BJ (cell line): ENCODE measurements at regions not wholly inside any gene's neighbourhood (a gene's known extent, or its start where the extent isn't known, plus 50 kb on each side); places are given as distances from the start of the nearest gene placed in this dataset.
A peak's percentile ranks its signal among the peaks of the same experiment; 100 is the strongest.

Experiments
- CTCF ChIA-PET: fragments of 350-600 bp; formaldehyde crosslinking; extraction: SDS; loops from one replicate; lab custom pipeline; 2021; ENCODE audit warnings: antibody characterized with exemption, inconsistent platforms; lab: Yijun Ruan, JAX
- POLR2A ChIA-PET: fragments of 300-600 bp; sonication (Branson Sonifier 250); formaldehyde crosslinking; extraction: SDS; loops from one replicate; lab custom pipeline; 2021; ENCODE audit warnings: antibody characterized with exemption; lab: Charles Lee
- DNase-seq: peaks from one replicate; pipeline ENCODE4 v3.0.0-alpha.2; 2011; ENCODE audit warnings: low read depth
- H3K27me3 ChIP-seq: 2 replicates; pipeline ENCODE4 v1.6.0; 2011; ENCODE audit warnings: low read length; ENCODE audit not compliant: control insufficient read depth, insufficient read depth
- H3K36me3 ChIP-seq: 2 replicates; pipeline ENCODE4 v1.5.1; 2011; ENCODE audit warnings: low read length; ENCODE audit not compliant: control insufficient read depth, insufficient read depth
- H3K4me3 ChIP-seq: 2 replicates; pipeline ENCODE4 v1.5.1; 2011; ENCODE audit warnings: low read depth, mild to moderate bottlenecking, control low read depth, low read length
- TF ChIP-seq, protein P1 (sequence below): IDR thresholded peaks from 2 replicates; pipeline ENCODE4 v1.5.1; 2011; ENCODE audit warnings: low read depth, mild to moderate bottlenecking, control low read depth, inconsistent platforms, low read length, moderate library complexity; ENCODE audit not compliant: insufficient read depth

DNA sequence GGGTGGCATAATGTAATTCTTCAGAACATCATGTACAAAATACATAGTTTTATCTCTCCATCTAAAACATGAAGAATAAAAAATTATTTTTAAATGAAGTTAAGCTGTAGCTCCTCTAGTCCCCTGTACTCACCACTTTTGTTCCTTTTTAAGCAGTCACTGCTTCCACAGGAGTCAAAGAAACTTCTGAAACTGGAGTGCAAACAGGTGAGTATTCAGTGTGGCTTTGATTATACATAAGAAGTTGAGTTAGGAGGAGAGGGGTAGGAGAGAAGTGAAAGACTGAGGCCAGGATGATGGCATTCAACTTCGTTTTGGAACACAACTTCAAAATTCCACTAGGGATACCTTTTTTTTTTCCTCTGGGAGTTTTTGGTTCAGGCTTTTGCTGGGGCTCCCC lies 131.4 kb upstream of the CNTN1 start:
- Histone ChIP-seq H3K4me3 (no peak overlapping the region), H3K36me3 (no peaks in the 10 kb centered on the region), H3K27me3 (no peaks in the 10 kb centered on the region)
- CTCF ChIA-PET: no interaction called here
- no peak for DNase-seq
- TF ChIP-seq, protein P1, sequence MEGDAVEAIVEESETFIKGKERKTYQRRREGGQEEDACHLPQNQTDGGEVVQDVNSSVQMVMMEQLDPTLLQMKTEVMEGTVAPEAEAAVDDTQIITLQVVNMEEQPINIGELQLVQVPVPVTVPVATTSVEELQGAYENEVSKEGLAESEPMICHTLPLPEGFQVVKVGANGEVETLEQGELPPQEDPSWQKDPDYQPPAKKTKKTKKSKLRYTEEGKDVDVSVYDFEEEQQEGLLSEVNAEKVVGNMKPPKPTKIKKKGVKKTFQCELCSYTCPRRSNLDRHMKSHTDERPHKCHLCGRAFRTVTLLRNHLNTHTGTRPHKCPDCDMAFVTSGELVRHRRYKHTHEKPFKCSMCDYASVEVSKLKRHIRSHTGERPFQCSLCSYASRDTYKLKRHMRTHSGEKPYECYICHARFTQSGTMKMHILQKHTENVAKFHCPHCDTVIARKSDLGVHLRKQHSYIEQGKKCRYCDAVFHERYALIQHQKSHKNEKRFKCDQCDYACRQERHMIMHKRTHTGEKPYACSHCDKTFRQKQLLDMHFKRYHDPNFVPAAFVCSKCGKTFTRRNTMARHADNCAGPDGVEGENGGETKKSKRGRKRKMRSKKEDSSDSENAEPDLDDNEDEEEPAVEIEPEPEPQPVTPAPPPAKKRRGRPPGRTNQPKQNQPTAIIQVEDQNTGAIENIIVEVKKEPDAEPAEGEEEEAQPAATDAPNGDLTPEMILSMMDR: no peak
- POLR2A ChIA-PET: no interaction called here

DNA sequence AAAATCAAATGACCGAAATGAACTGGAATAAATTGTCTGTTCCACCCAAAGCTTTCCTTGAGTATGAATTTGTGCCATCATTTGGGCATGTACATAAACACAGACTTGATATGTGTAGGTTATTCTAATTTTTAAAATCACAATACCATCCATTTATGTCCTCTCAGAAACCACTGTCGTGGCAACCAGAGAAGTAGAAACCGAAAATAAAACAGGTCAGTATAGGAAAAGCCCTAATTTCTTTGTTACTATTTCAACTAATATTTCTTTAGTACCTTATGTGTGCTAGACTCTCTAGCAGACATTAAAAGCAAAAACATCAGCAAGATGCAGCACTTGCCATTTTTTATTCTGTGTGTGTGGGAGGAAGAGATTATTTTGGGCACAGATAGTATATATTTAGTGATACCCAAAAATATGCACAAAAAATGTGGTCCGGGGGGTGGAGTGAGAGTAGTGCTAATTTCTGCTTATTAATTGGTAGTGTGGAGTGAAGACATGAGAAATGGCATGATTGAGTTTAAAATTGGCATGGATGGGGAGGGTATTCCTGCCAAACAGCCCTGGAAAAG lies 130.8 kb upstream of the CNTN1 start:
- CTCF ChIA-PET: no interaction called here
- TF ChIP-seq, protein P1: no peak
- Histone ChIP-seq H3K27me3 (no peaks in the 10 kb centered on the region), H3K36me3 (no peaks in the 10 kb centered on the region), H3K4me3 (no peak overlapping the region)
- DNase-seq: no peak
- POLR2A ChIA-PET: no interaction called here

DNA sequence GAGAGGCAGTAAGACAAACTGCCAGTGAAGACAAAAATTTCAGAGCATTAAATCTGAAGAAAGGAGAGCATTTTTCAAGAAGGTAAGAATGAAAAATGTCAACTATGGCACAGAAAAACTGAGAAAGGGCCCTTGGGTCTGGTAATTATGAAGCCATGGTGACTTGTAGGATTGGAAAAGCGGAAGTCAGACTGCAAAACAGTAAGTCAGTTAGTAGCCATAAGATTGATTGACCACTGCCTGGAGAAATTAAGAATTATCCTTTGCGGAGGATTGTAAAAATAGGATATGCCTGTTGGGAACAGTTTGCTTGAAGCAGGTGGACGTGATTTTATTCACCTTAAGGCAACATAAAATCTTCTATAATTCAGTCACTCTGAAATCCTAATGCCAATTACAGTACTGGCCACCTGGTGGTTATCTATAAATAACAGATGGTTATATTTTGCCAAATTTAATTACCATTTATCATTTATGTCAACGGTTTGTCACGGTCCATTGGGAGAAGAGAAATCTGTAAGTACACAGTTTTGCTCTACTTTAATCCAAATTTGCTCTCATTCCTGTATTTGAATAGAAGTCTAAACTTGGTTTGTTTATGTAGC lies 127.1 kb upstream of the CNTN1 start:
- ChIA-PET POLR2A (no interaction called here), CTCF (no interaction called here)
- DNase-seq: no peak
- no peaks in the 10 kb centered on the region for H3K27me3 ChIP-seq
- no peaks in the 10 kb centered on the region for H3K36me3 ChIP-seq
- TF ChIP-seq, protein P1: no peak
- no peak overlapping the region for H3K4me3 ChIP-seq

DNA sequence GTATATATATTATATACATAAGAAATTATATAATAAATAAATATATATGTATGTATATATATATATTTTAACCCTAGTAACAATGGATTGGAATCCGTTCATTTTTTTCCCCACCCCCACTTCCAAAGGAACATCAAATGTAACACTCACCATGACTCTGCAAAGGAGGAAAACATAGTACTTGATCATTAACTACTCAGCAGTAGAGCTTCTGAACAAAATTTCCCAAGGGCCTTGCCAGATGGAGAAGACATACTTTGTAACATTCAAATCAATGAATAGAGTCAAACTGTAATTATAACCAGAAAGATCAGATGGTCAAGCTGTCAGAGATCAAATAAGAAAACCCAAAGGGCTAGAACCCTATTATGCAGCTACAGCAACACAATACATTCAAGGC lies 126.0 kb upstream of the CNTN1 start:
- H3K27me3 ChIP-seq: no peaks in the 10 kb centered on the region
- TF ChIP-seq, protein P1: no peak
- no peak overlapping the region for H3K4me3 ChIP-seq
- H3K36me3 ChIP-seq: no peaks in the 10 kb centered on the region
- POLR2A ChIA-PET: no interaction called here
- CTCF ChIA-PET: no interaction called here
- no peak for DNase-seq

DNA sequence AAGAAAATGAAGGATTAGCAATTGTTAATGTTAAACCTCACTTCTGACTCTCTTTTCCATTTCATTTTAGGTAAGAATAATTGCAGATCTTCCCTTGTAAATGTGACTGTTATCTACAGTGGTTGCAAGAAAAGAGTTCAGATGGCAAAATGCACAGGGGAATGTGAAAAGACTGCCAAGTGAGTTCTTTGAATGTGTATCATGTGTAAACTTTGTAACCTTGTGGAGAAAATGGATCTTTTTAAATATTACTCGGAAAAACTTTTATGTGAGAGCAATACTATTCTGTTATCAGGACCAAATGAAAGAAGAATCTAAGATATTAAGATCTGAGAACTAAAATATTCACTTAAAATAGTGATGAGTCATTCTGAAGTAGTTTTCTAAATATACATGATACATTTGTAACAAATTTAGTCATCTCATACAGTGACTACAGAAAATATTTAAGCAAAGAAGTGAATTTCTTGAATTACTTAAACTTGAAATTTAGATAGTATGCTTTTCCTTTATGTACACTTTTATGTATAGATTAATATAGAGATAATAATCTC lies 122.5 kb upstream of the CNTN1 start:
- Histone ChIP-seq H3K36me3 (no peaks in the 10 kb centered on the region), H3K27me3 (no peaks in the 10 kb centered on the region), H3K4me3 (no peak overlapping the region)
- ChIA-PET POLR2A (no interaction called here), CTCF (no interaction called here)
- peak; percentile 26 for DNase-seq
- TF ChIP-seq, protein P1: no peak
